ENCODE measurements at regions not wholly inside any gene's neighbourhood (a gene's known extent, or its start where the extent isn't known, plus 50 kb on each side); places are given as distances from the start of the nearest gene placed in this dataset.
"Not testable (repeated sequence)": the region's sequence is repeated elsewhere in the genome, so short reads cannot be mapped to it uniquely, and the experiment has no call there.

- peak; percentile 97 for FAIRE-seq
Measured at GRCh38 chr2:55771612-55772011, 78.0 kb upstream of the PNPT1 start.

- FAIRE-seq: no peak
Measured at GRCh38 chr2:55768991-55769390, 75.3 kb upstream of the PNPT1 start.

- no peak for FAIRE-seq
Measured at GRCh38 chr2:55766947-55767346, 73.3 kb upstream of the PNPT1 start.

- not testable (repeated sequence) for FAIRE-seq
Measured at GRCh38 chr2:55765708-55766107, 72.1 kb upstream of the PNPT1 start.

GRCh38 chr2:55763721-55764120 lies 70.1 kb upstream of the PNPT1 start:
- no peak for FAIRE-seq

- no peak for FAIRE-seq
Measured at GRCh38 chr2:55761526-55761925, 67.9 kb upstream of the PNPT1 start.

- no peak for FAIRE-seq
Measured at GRCh38 chr2:55761024-55761423, 67.4 kb upstream of the PNPT1 start.

GRCh38 chr2:55760125-55760524 lies 66.5 kb upstream of the PNPT1 start:
- no peak for FAIRE-seq

- no peak for FAIRE-seq
Measured at GRCh38 chr2:55759271-55759921, 65.8 kb upstream of the PNPT1 start.

- no peak for FAIRE-seq
Measured at GRCh38 chr2:55751966-55752365, 58.3 kb upstream of the PNPT1 start.

- FAIRE-seq: no peak
Measured at GRCh38 chr2:55743583-55743982, 49.9 kb upstream of the PNPT1 start.

All from islet of Langerhans (tissue), 1 donor.